ENCODE measurements at regions not wholly inside any gene's neighbourhood (a gene's known extent, or its start where the extent isn't known, plus 50 kb on each side); places are given as distances from the start of the nearest gene placed in this dataset.
"Not testable (repeated sequence)": the region's sequence is repeated elsewhere in the genome, so short reads cannot be mapped to it uniquely, and the experiment has no call there.

DNA sequence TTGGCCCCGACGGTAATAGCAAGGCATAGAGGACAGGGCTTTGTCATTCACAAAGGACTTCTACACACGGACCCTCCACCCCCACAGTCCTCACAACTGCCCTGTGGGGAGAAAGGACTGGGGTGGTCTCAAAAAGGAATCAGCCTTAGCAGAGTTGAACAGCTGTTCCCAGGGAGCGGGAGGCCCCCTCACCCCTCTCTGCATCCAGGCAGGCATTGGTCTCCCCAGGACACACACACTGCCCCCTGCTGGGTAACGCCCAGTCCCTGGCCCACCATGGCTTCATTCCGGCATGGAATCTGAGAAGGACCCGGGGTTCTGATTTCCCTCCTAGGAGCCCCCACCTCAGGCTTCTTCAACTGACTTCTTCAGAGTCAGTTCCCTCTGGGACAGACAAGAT, 73.2 kb downstream of the SPATA31D1 start:
- TF ChIP-seq, protein P1, sequence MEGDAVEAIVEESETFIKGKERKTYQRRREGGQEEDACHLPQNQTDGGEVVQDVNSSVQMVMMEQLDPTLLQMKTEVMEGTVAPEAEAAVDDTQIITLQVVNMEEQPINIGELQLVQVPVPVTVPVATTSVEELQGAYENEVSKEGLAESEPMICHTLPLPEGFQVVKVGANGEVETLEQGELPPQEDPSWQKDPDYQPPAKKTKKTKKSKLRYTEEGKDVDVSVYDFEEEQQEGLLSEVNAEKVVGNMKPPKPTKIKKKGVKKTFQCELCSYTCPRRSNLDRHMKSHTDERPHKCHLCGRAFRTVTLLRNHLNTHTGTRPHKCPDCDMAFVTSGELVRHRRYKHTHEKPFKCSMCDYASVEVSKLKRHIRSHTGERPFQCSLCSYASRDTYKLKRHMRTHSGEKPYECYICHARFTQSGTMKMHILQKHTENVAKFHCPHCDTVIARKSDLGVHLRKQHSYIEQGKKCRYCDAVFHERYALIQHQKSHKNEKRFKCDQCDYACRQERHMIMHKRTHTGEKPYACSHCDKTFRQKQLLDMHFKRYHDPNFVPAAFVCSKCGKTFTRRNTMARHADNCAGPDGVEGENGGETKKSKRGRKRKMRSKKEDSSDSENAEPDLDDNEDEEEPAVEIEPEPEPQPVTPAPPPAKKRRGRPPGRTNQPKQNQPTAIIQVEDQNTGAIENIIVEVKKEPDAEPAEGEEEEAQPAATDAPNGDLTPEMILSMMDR (conservative IDR thresholded peaks at IDR 0.05; ENCODE audit: low read depth, low read length): not testable (repeated sequence)
- not testable (repeated sequence) for TF ChIP-seq EZH2 (IDR thresholded peaks at IDR 0.05; ENCODE audit: low read length, unreplicated experiment)

All from PC-3 (cell line).